HFFc6 (cell line): ENCODE measurements at regions not wholly inside any gene's neighbourhood (a gene's known extent, or its start where the extent isn't known, plus 50 kb on each side); places are given as distances from the start of the nearest gene placed in this dataset.

Source experiments
- DNase-seq: peaks from one replicate; pipeline ENCODE4 v3.0.0-alpha.2; 2018
- H3K27ac Mint-ChIP-seq: 2 replicates; pipeline ENCODE4 v1.8.0; 2020; ENCODE audit warnings: mild to moderate bottlenecking, mixed read lengths
- H3K27me3 Mint-ChIP-seq: 2 replicates; pipeline ENCODE4 v1.8.0; 2021; ENCODE audit warnings: mild to moderate bottlenecking, moderate library complexity, mixed read lengths; ENCODE audit not compliant: insufficient read depth
- H3K36me3 Mint-ChIP-seq: 2 replicates; pipeline ENCODE4 v1.8.0; 2021; ENCODE audit warnings: low read depth, mixed read lengths
- H3K4me1 Mint-ChIP-seq: 2 replicates; pipeline ENCODE4 v1.8.0; 2020; ENCODE audit warnings: low read depth, mixed read lengths
- H3K4me3 Mint-ChIP-seq: 2 replicates; pipeline ENCODE4 v1.8.0; 2020; ENCODE audit warnings: mild to moderate bottlenecking, moderate library complexity, mixed read lengths
- H3K9me3 Mint-ChIP-seq: 2 replicates; pipeline ENCODE4 v1.8.0; 2020; ENCODE audit warnings: mild to moderate bottlenecking, mixed read lengths
- TF ChIP-seq, protein P1 (sequence below): fragments of 200-600 bp; sonication (generic); IDR thresholded peaks from 2 replicates; pipeline ENCODE4 v1.5.0; 2021; ENCODE audit warnings: antibody characterized with exemption, mild to moderate bottlenecking

DNA sequence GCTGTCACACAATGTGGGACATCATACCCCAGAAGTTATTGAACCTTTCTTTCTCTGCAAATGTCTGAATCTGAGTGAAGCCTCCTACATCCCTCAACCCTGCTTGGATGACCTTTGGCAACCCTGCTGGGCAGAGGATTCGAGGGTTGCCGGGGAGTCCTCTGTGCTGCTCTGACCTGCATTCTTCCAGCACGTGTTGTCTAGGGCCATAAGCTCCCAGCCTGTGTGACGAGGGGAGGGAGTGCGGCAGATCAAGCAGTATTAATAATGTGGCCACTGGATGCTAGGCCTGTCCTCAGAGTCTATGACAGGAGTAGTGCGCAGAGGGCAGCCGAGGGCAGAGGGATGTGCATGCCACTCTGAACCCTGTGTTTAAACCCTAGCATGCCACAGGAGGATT, 58.8 kb downstream of the RPL37A start:
- no peaks in the 10 kb centered on the region for H3K36me3 Mint-ChIP-seq
- no peak overlapping the region for H3K27ac Mint-ChIP-seq
- no peak overlapping the region for H3K4me3 Mint-ChIP-seq
- TF ChIP-seq, protein P1, sequence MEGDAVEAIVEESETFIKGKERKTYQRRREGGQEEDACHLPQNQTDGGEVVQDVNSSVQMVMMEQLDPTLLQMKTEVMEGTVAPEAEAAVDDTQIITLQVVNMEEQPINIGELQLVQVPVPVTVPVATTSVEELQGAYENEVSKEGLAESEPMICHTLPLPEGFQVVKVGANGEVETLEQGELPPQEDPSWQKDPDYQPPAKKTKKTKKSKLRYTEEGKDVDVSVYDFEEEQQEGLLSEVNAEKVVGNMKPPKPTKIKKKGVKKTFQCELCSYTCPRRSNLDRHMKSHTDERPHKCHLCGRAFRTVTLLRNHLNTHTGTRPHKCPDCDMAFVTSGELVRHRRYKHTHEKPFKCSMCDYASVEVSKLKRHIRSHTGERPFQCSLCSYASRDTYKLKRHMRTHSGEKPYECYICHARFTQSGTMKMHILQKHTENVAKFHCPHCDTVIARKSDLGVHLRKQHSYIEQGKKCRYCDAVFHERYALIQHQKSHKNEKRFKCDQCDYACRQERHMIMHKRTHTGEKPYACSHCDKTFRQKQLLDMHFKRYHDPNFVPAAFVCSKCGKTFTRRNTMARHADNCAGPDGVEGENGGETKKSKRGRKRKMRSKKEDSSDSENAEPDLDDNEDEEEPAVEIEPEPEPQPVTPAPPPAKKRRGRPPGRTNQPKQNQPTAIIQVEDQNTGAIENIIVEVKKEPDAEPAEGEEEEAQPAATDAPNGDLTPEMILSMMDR = no peak
- no peak for DNase-seq
- H3K4me1 Mint-ChIP-seq = peaks cover 56% of the 10 kb centered on the region
- H3K9me3 Mint-ChIP-seq = no peaks in the 10 kb centered on the region
- H3K27me3 Mint-ChIP-seq = peaks cover 3% of the 10 kb centered on the region; the same call in 1 of the 2 replicates

DNA sequence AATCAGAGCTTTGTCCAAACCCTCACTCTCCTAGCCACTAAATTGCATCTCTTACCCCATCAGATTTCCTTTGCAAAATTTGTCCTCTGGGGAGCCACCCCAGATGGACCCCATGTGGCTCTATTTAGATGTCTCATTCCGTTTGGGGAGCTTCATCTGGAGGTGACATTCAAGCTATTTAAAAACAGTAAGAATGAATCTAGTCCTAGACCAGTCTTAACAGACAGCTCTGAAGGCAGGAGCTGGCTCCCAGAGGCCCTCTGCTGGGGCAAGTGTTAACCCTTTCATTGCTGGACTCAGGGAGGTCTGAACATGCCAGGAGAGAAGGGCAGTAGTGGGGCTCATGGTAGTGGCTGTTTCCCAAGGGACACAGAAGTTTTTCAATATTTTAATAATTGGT, 59.2 kb downstream of the RPL37A start:
- Mint-ChIP-seq H3K9me3 (no peaks in the 10 kb centered on the region), H3K36me3 (no peaks in the 10 kb centered on the region), H3K4me3 (no peak overlapping the region), H3K27me3 (peaks cover 3% of the 10 kb centered on the region; the same call in 1 of the 2 replicates), H3K27ac (no peak overlapping the region), H3K4me1 (peaks cover 53% of the 10 kb centered on the region)
- TF ChIP-seq, protein P1 = no peak
- no peak for DNase-seq

DNA sequence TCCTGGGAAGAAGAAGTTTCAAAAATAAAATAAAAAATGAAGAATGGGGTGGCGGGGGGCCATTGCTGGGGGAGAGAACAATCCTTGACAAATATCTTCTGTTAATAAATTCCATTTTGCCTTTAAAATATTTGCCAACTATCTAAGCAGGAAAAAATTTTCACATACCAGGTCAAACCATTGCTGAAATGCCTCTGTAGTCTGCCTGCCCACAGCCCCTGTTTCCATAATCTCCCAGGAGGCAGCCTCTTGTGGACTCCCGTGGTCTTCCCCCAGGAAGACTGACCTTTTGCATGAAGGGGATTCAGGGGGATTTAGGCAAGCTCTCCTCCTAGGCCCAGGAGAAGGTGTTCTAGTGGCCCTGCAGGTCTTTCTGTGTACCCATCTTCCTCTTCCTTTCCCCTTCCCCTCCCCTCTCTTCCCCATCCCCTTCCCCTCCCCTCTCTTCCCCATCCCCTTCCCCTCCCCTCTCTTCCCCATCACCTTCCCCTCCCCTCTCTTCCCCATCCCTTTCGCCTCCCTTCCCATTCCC, 61.0 kb downstream of the RPL37A start:
- H3K27ac Mint-ChIP-seq = no peak overlapping the region
- H3K4me3 Mint-ChIP-seq = no peak overlapping the region
- peaks cover 8% of the 10 kb centered on the region for H3K27me3 Mint-ChIP-seq
- no peaks in the 10 kb centered on the region for H3K36me3 Mint-ChIP-seq
- TF ChIP-seq, protein P1 = no peak
- no peak for DNase-seq
- H3K4me1 Mint-ChIP-seq = peaks cover 37% of the 10 kb centered on the region
- H3K9me3 Mint-ChIP-seq = no peaks in the 10 kb centered on the region

DNA sequence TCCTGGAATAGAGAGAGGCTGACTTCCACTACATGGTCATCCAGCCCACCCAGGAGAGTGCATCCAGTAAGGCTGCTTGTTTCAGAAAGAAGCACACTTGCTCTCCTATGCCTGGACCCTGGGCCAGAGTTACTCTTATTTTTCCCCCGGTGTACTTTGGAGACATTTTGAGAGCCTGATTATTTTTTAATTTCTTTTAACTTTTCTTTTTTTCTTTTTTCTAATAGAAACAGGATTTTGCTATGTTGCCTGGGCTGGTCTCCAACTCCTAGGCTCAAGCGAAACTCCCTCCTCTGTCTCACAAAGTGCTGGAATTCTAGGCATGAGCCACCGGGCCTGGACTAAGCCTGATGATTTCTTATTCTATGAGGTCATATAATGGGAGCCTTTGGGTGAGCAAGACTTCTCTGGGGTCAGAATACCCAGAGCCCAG, 62.2 kb downstream of the RPL37A start:
- Mint-ChIP-seq H3K4me1 (peaks cover 25% of the 10 kb centered on the region), H3K27me3 (peaks cover 13% of the 10 kb centered on the region), H3K36me3 (no peaks in the 10 kb centered on the region), H3K27ac (peak overlapping the region; percentile 45; the same call in 1 of the 2 replicates), H3K9me3 (no peaks in the 10 kb centered on the region), H3K4me3 (no peak overlapping the region)
- peak; percentile 64 for DNase-seq
- TF ChIP-seq, protein P1 = no peak

DNA sequence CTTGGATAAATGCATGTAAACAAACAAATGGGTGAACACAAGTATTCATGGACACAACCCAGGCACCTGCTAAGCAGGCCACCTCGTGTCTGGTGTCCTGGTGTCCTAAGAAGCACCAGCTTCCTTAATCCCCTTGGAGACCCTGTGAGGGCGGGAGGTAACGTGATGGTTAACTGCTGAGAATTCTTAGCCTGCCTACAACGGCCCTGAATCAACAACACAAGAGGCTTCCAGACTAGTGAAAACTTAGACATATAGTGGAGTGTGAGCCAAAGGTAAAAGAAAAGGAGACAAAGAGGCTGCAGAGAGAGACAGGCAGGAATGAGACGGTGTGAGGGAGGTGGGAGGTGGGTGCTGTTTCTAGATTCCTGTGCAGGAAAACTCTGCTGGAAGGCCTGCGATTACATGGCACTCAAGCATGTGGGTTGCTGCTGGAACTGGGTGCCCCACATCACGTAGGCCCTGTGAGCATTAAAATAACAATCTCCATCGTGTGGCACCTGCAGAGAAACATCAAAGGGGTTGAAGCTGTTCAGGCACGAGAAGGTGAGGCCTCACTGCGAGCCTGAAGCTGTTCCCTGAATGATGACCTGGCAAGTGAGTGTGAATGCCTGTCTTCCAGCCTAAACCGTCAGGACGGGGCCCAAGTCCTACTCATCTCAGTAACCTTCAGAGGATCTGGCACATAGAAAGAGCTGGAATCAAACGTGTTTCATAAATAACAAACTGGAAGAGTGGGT, 64.2 kb downstream of the RPL37A start:
- peaks cover 15% of the 10 kb centered on the region for H3K4me1 Mint-ChIP-seq
- H3K9me3 Mint-ChIP-seq = no peaks in the 10 kb centered on the region; the same call in 1 of the 2 replicates
- H3K4me3 Mint-ChIP-seq = no peak overlapping the region
- DNase-seq = no peak
- no peaks in the 10 kb centered on the region for H3K36me3 Mint-ChIP-seq
- TF ChIP-seq, protein P1 = no peak
- peaks cover 28% of the 10 kb centered on the region for H3K27me3 Mint-ChIP-seq
- H3K27ac Mint-ChIP-seq = no peak overlapping the region
